WTC11 (cell line): ENCODE measurements at regions not wholly inside any gene's neighbourhood (a gene's known extent, or its start where the extent isn't known, plus 50 kb on each side); places are given as distances from the start of the nearest gene placed in this dataset.

Experiments used
- CREB1 ChIP-seq: sonication (generic); formaldehyde crosslinking; IDR thresholded peaks from 2 replicates; pipeline ENCODE4 v1.8.0; 2023; ENCODE audit warnings: mild to moderate bottlenecking, missing genetic modification reagents
- TF ChIP-seq, protein P1 (sequence below): sonication (generic); formaldehyde crosslinking; IDR thresholded peaks from 2 replicates; pipeline ENCODE4 v1.8.0; 2022; ENCODE audit warnings: mild to moderate bottlenecking, missing genetic modification reagents
- TF ChIP-seq, protein P2 (sequence below): fragments of 200-600 bp; IDR thresholded peaks from 2 replicates; pipeline ENCODE4 v1.8.0; 2022; ENCODE audit warnings: antibody characterized with exemption

DNA sequence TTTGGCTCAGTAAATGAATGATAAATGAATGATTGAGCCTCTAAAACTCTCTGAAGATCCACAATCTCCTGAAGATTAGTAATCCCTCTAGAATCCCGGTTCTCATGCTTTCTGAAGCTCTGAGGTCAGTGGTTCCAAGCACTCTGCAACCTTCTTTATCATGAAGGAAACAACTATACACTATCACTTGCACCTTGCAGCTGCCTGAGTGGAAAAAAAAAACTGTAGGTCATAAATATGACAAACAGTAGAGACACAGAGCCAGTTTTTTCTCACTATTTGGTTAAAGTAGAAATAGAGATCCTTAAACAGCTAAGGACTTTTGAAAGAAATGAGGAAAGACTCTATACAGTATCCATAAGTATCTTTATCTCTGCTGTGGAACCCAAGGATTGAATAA lies 122.0 kb upstream of the CRBN start:
- no peak for TF ChIP-seq CREB1 (CRISPR knock-in tag)
- TF ChIP-seq, protein P1, sequence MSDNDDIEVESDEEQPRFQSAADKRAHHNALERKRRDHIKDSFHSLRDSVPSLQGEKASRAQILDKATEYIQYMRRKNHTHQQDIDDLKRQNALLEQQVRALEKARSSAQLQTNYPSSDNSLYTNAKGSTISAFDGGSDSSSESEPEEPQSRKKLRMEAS (CRISPR knock-in tag) = no peak
- TF ChIP-seq, protein P2, sequence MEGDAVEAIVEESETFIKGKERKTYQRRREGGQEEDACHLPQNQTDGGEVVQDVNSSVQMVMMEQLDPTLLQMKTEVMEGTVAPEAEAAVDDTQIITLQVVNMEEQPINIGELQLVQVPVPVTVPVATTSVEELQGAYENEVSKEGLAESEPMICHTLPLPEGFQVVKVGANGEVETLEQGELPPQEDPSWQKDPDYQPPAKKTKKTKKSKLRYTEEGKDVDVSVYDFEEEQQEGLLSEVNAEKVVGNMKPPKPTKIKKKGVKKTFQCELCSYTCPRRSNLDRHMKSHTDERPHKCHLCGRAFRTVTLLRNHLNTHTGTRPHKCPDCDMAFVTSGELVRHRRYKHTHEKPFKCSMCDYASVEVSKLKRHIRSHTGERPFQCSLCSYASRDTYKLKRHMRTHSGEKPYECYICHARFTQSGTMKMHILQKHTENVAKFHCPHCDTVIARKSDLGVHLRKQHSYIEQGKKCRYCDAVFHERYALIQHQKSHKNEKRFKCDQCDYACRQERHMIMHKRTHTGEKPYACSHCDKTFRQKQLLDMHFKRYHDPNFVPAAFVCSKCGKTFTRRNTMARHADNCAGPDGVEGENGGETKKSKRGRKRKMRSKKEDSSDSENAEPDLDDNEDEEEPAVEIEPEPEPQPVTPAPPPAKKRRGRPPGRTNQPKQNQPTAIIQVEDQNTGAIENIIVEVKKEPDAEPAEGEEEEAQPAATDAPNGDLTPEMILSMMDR = no peak
